ENCODE measurements at regions not wholly inside any gene's neighbourhood (a gene's known extent, or its start where the extent isn't known, plus 50 kb on each side); places are given as distances from the start of the nearest gene placed in this dataset.
"Not testable (repeated sequence)": the region's sequence is repeated elsewhere in the genome, so short reads cannot be mapped to it uniquely, and the experiment has no call there.

DNA sequence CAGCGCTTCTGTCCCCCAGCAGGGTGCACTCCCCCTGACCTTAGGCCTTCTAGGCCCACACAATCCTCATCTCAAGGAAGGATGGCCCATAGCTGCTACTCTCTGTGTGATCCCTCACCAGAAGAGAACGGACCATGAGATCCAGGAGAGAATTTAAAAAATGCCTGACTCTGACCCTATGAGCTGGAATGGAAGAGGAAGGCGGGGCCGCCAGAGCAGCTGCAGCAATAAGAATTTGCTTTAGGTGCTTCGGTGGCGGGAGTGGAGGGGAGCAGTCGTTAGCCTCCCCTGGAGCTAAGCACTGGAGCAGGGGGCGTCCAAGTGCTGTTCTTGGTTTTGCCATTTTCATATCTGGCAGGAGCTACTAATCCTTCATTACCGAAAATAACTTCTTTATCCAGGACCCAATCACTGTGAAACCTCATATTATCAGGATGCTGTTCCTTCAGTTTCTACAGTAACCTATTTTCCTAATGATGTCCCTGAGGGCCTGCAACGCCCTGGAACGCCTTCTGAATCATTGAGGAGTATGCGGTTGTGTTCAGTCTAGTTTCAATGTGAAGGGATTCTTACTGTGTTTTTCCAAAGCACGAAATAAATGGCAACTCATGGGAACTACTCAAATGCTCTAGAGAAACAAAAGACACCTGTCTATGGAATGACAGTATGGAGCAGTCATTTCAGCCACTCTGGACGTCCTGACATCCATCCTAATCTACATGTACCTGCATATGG lies 105.1 kb upstream of the SIX2 start:
- H3K4me1 ChIP-seq (ENCODE audit: insufficient read depth, low read length) = no peaks in the 10 kb centered on the region

DNA sequence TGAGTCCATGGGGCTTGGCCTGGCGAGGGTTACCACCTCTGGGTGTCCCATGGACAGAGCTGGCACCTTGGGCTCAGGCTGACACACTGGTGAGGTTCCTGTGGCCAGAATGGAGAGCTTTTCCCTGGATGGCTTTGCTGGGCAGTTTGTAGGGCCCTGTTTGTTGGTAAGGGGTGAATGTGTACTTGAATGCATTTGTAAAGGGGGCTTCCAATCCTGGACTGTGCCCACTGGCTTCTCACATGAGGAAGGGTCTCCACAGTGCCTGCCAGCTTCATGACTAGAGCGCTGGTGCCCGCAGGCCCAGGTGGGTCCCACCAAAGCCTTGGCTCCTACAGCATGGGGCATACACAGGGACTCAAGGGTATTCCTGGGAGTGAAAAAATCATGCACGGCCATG lies 103.5 kb upstream of the SIX2 start:
- Histone ChIP-seq H3K4me1 (ENCODE audit: insufficient read depth, low read length) (no peaks in the 10 kb centered on the region), H3K4me3 (ENCODE audit: low read length) (no peak overlapping the region), H3K9me3 (ENCODE audit: low read depth, low read length) (no peaks in the 10 kb centered on the region), H3K27me3 (ENCODE audit: insufficient read depth, low read length) (no peaks in the 10 kb centered on the region)

More for the DNA sequence above, 105.1 kb upstream of the SIX2 start:
- Histone ChIP-seq H3K27me3 (ENCODE audit: insufficient read depth, low read length) (no peaks in the 10 kb centered on the region), H3K9me3 (ENCODE audit: low read depth, low read length) (no peaks in the 10 kb centered on the region), H3K4me3 (ENCODE audit: low read length) (no peak overlapping the region)

DNA sequence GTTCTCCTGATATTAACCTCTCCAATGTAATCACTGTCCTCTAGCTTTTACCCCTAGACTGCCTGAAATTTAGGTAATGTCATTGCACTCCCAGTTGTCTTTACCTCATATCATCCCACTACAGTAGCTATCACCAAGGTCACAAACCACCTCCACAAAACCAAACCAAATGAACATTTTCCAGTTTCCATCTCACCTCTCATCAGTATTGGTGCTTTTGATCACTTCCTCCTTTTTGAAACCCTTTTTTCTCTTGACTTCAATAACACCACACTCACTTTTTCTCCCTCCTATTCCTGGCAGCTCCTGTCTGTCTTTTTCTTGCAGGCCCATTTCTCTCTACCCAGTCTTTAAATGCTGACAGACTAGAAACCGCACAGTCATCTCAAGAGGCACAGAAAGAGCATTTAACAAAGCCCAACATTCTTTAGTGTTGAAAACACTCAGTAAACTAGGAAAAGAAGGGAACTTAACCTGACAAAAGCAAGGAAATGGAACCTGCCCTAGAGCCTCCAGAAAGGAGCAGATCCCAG lies 95.9 kb upstream of the SIX2 start:
- H3K27me3 ChIP-seq (ENCODE audit: insufficient read depth, low read length) = peaks cover 7% of the 10 kb centered on the region
- H3K9me3 ChIP-seq (ENCODE audit: low read depth, low read length) = no peaks in the 10 kb centered on the region

GRCh38 chr2:45104429-45104828 lies 95.2 kb upstream of the SIX2 start:
- peaks cover 7% of the 10 kb centered on the region for H3K27me3 ChIP-seq (ENCODE audit: insufficient read depth, low read length)
- no peak overlapping the region for H3K4me3 ChIP-seq (ENCODE audit: low read length)
- no peaks in the 10 kb centered on the region for H3K4me1 ChIP-seq (ENCODE audit: insufficient read depth, low read length)
- H3K9me3 ChIP-seq (ENCODE audit: low read depth, low read length) = no peaks in the 10 kb centered on the region

More for the DNA sequence above, 95.9 kb upstream of the SIX2 start:
- no peak overlapping the region for H3K4me3 ChIP-seq (ENCODE audit: low read length)
- H3K4me1 ChIP-seq (ENCODE audit: insufficient read depth, low read length) = no peaks in the 10 kb centered on the region

GRCh38 chr2:45103351-45104345 lies 94.4 kb upstream of the SIX2 start:
- Histone ChIP-seq H3K27me3 (ENCODE audit: insufficient read depth, low read length) (peaks cover 7% of the 10 kb centered on the region), H3K9me3 (ENCODE audit: low read depth, low read length) (no peaks in the 10 kb centered on the region), H3K4me1 (ENCODE audit: insufficient read depth, low read length) (no peaks in the 10 kb centered on the region), H3K4me3 (ENCODE audit: low read length) (no peak overlapping the region)

DNA sequence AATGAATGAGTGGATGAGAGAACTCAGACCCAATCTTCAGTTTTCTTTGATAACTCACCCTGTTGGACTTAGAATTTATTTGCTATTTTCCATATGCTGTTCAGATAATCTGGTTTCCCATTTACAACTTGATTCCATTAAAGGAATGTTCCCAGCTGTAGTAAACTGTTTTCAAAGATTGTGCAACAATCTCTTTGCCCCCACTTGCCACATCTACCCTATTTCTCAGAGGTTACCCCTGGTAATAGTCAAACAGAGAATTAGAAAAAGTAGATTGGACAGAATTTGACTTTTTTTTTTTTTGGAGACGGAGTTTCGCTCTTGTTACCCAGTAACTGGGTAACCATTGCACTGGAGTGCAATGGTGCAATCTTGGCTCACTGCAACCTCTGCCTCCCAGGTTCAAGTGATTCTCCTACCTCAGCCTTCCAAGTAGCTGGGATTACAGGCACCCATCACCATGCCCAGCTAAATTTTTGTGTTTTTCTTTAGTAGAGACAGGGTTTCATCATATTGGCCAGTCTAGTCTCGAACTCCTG lies 93.4 kb upstream of the SIX2 start:
- Histone ChIP-seq H3K4me1 (ENCODE audit: insufficient read depth, low read length) (no peaks in the 10 kb centered on the region), H3K9me3 (ENCODE audit: low read depth, low read length) (no peaks in the 10 kb centered on the region), H3K4me3 (ENCODE audit: low read length) (no peak overlapping the region), H3K27me3 (ENCODE audit: insufficient read depth, low read length) (peaks cover 7% of the 10 kb centered on the region)

GRCh38 chr2:45102141-45102540 lies 92.9 kb upstream of the SIX2 start:
- H3K4me1 ChIP-seq (ENCODE audit: insufficient read depth, low read length) = no peaks in the 10 kb centered on the region
- no peaks in the 10 kb centered on the region for H3K9me3 ChIP-seq (ENCODE audit: low read depth, low read length)
- peaks cover 7% of the 10 kb centered on the region for H3K27me3 ChIP-seq (ENCODE audit: insufficient read depth, low read length)
- H3K4me3 ChIP-seq (ENCODE audit: low read length) = no peak overlapping the region

DNA sequence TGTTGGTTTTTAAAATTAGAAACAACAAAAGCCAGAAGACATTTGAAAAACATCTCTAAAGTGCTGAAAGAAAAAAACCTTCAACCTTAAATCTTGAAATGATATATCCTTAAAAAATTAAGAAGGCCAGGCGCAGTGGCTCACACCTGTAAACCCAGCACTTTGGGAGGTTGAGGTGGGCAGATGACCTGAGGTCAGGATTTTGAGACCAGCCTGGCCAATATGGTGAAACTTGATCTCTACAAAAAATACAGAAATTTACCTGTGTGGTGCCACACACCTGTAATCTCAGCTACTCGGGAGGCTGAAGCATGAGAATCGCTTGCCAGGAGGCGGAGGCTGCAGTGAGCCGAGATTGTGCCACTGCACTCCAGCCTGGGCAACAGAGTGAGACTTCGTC lies 87.7 kb upstream of the SIX2 start:
- H3K9me3 ChIP-seq (ENCODE audit: low read depth, low read length) = no peaks in the 10 kb centered on the region
- H3K4me3 ChIP-seq (ENCODE audit: low read length) = no peak overlapping the region
- H3K27me3 ChIP-seq (ENCODE audit: insufficient read depth, low read length) = no peaks in the 10 kb centered on the region
- H3K4me1 ChIP-seq (ENCODE audit: insufficient read depth, low read length) = no peaks in the 10 kb centered on the region

- H3K4me3 ChIP-seq (ENCODE audit: low read length); H3K4me1 ChIP-seq (ENCODE audit: insufficient read depth, low read length); H3K9me3 ChIP-seq (ENCODE audit: low read depth, low read length); H3K27me3 ChIP-seq (ENCODE audit: insufficient read depth, low read length): not testable (repeated sequence)
Observed at GRCh38 chr2:45096038-45096437, 86.8 kb upstream of the SIX2 start.

DNA sequence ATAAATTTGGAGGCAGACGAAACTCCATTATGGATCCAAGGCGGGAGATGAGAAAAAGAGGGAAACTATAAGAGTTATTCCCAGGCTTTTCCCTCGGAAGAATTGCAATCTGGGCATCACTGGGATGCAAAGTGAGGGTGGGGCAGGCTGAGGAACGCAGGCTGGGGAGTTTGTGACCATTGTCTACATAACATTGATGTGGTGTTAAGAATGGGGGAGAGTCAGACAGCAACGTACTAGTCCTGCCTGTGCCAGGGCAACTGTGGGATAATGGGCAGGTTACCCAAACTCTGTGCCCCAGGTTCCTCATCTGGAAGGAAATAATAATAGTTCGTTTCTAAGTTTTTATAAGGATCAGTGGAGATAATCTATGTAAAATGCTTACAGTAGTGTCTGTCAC lies 84.4 kb upstream of the SIX2 start:
- no peaks in the 10 kb centered on the region for H3K9me3 ChIP-seq (ENCODE audit: low read depth, low read length)
- no peaks in the 10 kb centered on the region for H3K4me1 ChIP-seq (ENCODE audit: insufficient read depth, low read length)
- H3K27me3 ChIP-seq (ENCODE audit: insufficient read depth, low read length) = no peaks in the 10 kb centered on the region
- H3K4me3 ChIP-seq (ENCODE audit: low read length) = no peak overlapping the region

- Histone ChIP-seq H3K27me3 (ENCODE audit: insufficient read depth, low read length) (no peaks in the 10 kb centered on the region), H3K9me3 (ENCODE audit: low read depth, low read length) (no peaks in the 10 kb centered on the region), H3K4me3 (ENCODE audit: low read length) (no peak overlapping the region), H3K4me1 (ENCODE audit: insufficient read depth, low read length) (no peaks in the 10 kb centered on the region)
Observed at GRCh38 chr2:45093181-45093580, 83.9 kb upstream of the SIX2 start.

DNA sequence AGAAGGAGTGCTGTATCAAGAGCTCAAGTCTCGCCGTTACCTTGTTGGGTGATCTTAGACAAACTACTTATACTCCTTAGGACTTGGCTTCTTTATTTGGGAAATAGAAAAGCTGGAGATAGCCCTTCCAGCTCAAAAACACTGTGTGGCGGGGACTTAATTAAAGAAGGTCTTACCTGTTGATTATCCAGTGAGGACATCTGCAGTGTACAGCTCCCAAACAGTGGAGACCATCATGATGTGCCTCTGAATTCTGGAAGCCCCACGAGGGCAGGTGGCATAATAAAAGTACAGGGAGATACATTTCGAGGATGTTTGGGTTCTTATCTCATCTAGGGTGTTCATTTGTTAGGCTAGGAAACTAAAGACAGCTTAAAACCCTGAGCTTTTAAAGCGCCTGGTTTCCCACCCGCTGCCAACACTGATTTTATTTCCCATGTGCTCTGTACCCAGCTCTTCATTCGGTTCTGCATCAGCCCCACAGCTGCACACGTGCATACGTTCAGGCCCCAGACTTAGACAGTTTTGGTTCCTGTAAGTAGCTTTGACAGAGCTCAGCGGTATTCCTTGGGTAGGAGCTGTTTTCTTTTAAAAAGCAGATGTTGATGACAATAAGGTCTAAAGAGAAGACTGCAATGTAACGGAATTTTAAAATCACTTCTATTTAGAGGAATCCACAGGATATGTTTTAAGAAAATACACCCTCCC lies 80.5 kb upstream of the SIX2 start:
- H3K4me1 ChIP-seq (ENCODE audit: insufficient read depth, low read length) = no peaks in the 10 kb centered on the region
- H3K9me3 ChIP-seq (ENCODE audit: low read depth, low read length) = no peaks in the 10 kb centered on the region
- H3K27me3 ChIP-seq (ENCODE audit: insufficient read depth, low read length) = no peaks in the 10 kb centered on the region
- no peak overlapping the region for H3K4me3 ChIP-seq (ENCODE audit: low read length)

GRCh38 chr2:45085487-45085886 lies 76.2 kb upstream of the SIX2 start:
- Histone ChIP-seq H3K4me1 (ENCODE audit: insufficient read depth, low read length) (no peaks in the 10 kb centered on the region), H3K27me3 (ENCODE audit: insufficient read depth, low read length) (no peaks in the 10 kb centered on the region), H3K9me3 (ENCODE audit: low read depth, low read length) (no peaks in the 10 kb centered on the region), H3K4me3 (ENCODE audit: low read length) (no peak overlapping the region)

DNA sequence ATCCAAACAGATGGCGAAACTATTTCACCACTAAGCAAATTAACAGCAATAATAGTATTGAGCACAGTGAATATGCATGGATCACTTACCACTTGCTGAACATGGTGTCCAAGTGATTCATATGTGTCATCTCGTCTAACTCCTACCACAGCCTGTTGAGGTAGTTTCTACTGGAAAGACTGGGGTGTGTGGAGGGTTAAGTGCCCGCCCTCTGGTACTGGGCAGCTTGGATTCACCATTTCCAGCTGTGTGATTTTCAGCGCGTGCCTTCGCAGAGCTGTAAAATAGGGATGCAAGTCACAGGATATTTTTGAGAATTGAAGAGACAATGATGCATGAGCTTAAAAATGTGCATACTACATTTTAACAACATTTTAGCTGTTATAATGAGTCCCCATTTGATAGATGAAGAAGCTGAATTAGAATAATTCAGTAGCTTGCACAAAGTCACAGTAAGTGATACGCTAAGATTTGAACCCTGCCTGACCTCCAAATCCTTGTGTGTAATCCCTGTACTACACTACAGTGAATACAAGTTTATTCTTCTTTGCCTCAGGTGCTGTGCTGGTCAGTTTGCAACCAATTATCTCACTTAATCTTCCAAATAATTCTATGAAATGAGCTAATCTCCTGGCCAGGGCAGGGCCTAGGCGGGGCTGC lies 75.2 kb upstream of the SIX2 start:
- Histone ChIP-seq H3K9me3 (ENCODE audit: low read depth, low read length) (no peaks in the 10 kb centered on the region), H3K27me3 (ENCODE audit: insufficient read depth, low read length) (no peaks in the 10 kb centered on the region), H3K4me1 (ENCODE audit: insufficient read depth, low read length) (no peaks in the 10 kb centered on the region), H3K4me3 (ENCODE audit: low read length) (no peak overlapping the region)
